Stomach (tissue), 4 donors: ENCODE measurements at regions not wholly inside any gene's neighbourhood (a gene's known extent, or its start where the extent isn't known, plus 50 kb on each side); places are given as distances from the start of the nearest gene placed in this dataset.

Source experiments
- EP300 ChIP-seq: sonication (generic); formaldehyde crosslinking; IDR thresholded peaks from one replicate; pipeline ENCODE4 v1.6.1; 2017; ENCODE audit warnings: antibody characterized with exemption
- POLR2A ChIP-seq, 4 donors: fragments of 450-650 bp; IDR thresholded peaks; one replicate each; pipeline ENCODE4 v1.6.1; 2016; ENCODE audit warnings: antibody characterized with exemption in 4 of 4, control low read depth in 2 of 4, mild to moderate bottlenecking in 1 of 4, moderate library complexity in 1 of 4
- POLR2AphosphoS5 ChIP-seq, 3 donors: sonication (generic); formaldehyde crosslinking; IDR thresholded peaks; one replicate each; pipeline ENCODE4 v1.6.1; 2016; ENCODE audit warnings: antibody characterized with exemption in 3 of 3
- TF ChIP-seq, protein P1 (sequence below), 7 experiments: fragments of 450-650 bp in 4 of 7; fragments of 200-600 bp in 3 of 7; sonication (generic) in 3 of 7; IDR thresholded peaks; one replicate each; pipeline ENCODE4 v1.5.1; 2016 to 2019; ENCODE audit warnings: antibody characterized with exemption in 7 of 7, control low read depth in 2 of 7, mild to moderate bottlenecking in 1 of 7

DNA sequence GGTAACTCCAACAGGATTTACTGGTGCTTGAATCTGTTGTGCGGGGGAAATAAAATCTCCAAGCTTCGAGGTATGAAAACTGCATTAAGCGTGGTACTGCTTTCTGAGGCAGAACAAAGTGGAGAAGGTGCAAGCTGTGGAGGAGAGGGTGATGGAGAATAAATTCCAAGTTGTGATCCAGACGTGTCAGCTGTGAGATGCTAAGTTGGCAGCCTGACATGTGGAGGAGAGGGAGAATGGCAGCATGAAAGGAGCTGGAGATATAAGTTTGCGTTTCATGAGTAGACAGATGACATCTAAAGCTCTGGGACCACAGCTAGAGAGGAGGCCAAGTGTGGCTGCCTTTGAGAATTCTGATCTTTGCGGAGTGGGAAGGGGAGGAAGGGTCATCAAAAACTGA, 411.8 kb downstream of the FBXO15 start:
- TF ChIP-seq, protein P1, sequence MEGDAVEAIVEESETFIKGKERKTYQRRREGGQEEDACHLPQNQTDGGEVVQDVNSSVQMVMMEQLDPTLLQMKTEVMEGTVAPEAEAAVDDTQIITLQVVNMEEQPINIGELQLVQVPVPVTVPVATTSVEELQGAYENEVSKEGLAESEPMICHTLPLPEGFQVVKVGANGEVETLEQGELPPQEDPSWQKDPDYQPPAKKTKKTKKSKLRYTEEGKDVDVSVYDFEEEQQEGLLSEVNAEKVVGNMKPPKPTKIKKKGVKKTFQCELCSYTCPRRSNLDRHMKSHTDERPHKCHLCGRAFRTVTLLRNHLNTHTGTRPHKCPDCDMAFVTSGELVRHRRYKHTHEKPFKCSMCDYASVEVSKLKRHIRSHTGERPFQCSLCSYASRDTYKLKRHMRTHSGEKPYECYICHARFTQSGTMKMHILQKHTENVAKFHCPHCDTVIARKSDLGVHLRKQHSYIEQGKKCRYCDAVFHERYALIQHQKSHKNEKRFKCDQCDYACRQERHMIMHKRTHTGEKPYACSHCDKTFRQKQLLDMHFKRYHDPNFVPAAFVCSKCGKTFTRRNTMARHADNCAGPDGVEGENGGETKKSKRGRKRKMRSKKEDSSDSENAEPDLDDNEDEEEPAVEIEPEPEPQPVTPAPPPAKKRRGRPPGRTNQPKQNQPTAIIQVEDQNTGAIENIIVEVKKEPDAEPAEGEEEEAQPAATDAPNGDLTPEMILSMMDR (IDR thresholded peaks at IDR 0.05) = no peak
- TF ChIP-seq EP300 (no peak), POLR2A (IDR thresholded peaks at IDR 0.05) (no peak), POLR2AphosphoS5 (IDR thresholded peaks at IDR 0.05) (no peak)
